Fibroblast of lung (primary cell): ENCODE measurements at regions not wholly inside any gene's neighbourhood (a gene's known extent, or its start where the extent isn't known, plus 50 kb on each side); places are given as distances from the start of the nearest gene placed in this dataset.

ENCODE experiments used
- DNase-seq, 2 donors: peaks; one replicate each; pipeline versions ENCODE4 v3.0.0 to v3.0.0-alpha.2; 2010; ENCODE audit warnings: low read depth in 2 of 2
- H2AFZ ChIP-seq: 2 replicates; pipeline ENCODE4 v1.5.1; 2012; ENCODE audit warnings: low read length, control low read depth, inconsistent platforms
- H3K27ac ChIP-seq: 2 replicates; pipeline ENCODE4 v1.5.1; 2011; ENCODE audit warnings: low read length, control low read depth; ENCODE audit not compliant: insufficient read depth
- H3K27me3 ChIP-seq: 2 replicates; pipeline ENCODE4 v1.5.1; 2011; ENCODE audit warnings: mild to moderate bottlenecking, low read length; ENCODE audit not compliant: control insufficient read depth, insufficient read depth
- H3K36me3 ChIP-seq: 2 replicates; pipeline ENCODE4 v1.5.1; 2011; ENCODE audit warnings: low read length; ENCODE audit not compliant: control insufficient read depth, insufficient read depth
- H3K4me1 ChIP-seq: 2 replicates; pipeline ENCODE4 v1.5.1; 2011; ENCODE audit warnings: low read length; ENCODE audit not compliant: control insufficient read depth, insufficient read depth; ENCODE audit errors: extremely low read depth
- H3K4me2 ChIP-seq: 2 replicates; pipeline ENCODE4 v1.5.1; 2011; ENCODE audit warnings: low read length, control low read depth; ENCODE audit not compliant: insufficient read depth; ENCODE audit errors: extremely low read depth
- H3K4me3 ChIP-seq, 4 experiments: fragments of 200-600 bp in 1 of 4; sonication (generic) in 1 of 4; replicated peaks in 1 of 4; 2 replicates each; pipeline ENCODE4 v1.5.1; 2011 to 2016; ENCODE audit warnings: low read length in 4 of 4, low read depth in 3 of 4, mild to moderate bottlenecking in 3 of 4, control low read depth in 2 of 4, inconsistent platforms in 1 of 4, mixed read lengths in 1 of 4; ENCODE audit not compliant: insufficient read depth in 1 of 4; ENCODE audit errors: control extremely low read depth in 1 of 4
- H3K79me2 ChIP-seq: 2 replicates; pipeline ENCODE4 v1.5.1; 2012; ENCODE audit warnings: mild to moderate bottlenecking, low read length, inconsistent platforms; ENCODE audit not compliant: control insufficient read depth, insufficient read depth
- H3K9ac ChIP-seq: 2 replicates; pipeline ENCODE4 v1.5.1; 2011; ENCODE audit warnings: mild to moderate bottlenecking, low read length, control low read depth; ENCODE audit not compliant: insufficient read depth
- H3K9me3 ChIP-seq: 2 replicates; pipeline ENCODE4 v1.5.1; 2012; ENCODE audit warnings: low read depth, low read length; ENCODE audit not compliant: control insufficient read depth, insufficient read depth
- H4K20me1 ChIP-seq: 2 replicates; pipeline ENCODE4 v1.5.1; 2011; ENCODE audit warnings: low read length; ENCODE audit not compliant: control insufficient read depth, insufficient read depth; ENCODE audit errors: extremely low read depth
- CTCF ChIP-seq, 2 donors: IDR thresholded peaks in 1 of 2; conservative IDR thresholded peaks in 1 of 2; 1 replicate in 1 of 2; 2 replicates in 1 of 2; pipeline ENCODE4 v1.5.1; 2011 to 2012; ENCODE audit warnings: low read length in 2 of 2, control low read depth in 1 of 2, inconsistent platforms in 1 of 2, low read depth in 1 of 2, mild to moderate bottlenecking in 1 of 2
- EZH2 ChIP-seq: IDR thresholded peaks from 2 replicates; pipeline ENCODE4 v1.5.1; 2012; ENCODE audit warnings: low read length, control low read depth, mild to moderate bottlenecking; ENCODE audit errors: missing control alignments

DNA sequence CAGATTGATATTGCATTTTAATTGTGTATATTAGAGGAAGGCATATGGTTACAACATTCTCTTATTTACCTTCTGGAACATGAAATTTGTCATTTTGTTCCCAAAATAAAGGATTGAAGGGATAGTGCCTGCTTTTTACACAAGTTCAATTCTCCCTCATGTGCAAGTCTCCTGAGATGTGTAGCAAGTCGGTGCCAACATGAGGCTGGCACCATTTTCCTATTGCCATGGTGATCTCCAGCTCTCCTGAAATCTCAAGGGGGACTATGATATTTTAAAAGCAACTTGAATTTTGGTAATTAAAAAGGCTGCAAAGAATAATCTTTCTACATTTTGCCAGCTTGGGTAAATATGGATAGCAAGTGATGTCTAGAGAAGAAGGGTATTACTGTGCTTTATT is 693.3 kb upstream of the WWC1 start:
- Histone ChIP-seq H3K4me1 (no peaks in the 10 kb centered on the region), H2AFZ (no peak overlapping the region), H3K27me3 (no peaks in the 10 kb centered on the region), H3K27ac (no peak overlapping the region), H3K4me3 (no peak overlapping the region), H3K9ac (no peak overlapping the region), H3K9me3 (no peaks in the 10 kb centered on the region), H3K4me2 (no peak overlapping the region), H4K20me1 (no peaks in the 10 kb centered on the region), H3K79me2 (no peaks in the 10 kb centered on the region), H3K36me3 (no peaks in the 10 kb centered on the region)
- DNase-seq, result no peak
- TF ChIP-seq EZH2 (no peak), CTCF (conservative IDR thresholded peaks at IDR 0.05 in 1 of 2, IDR thresholded peaks at IDR 0.05 in 1 of 2; ENCODE audit: low read depth in 1 of 2, low read length in 2 of 2) (no peak)

DNA sequence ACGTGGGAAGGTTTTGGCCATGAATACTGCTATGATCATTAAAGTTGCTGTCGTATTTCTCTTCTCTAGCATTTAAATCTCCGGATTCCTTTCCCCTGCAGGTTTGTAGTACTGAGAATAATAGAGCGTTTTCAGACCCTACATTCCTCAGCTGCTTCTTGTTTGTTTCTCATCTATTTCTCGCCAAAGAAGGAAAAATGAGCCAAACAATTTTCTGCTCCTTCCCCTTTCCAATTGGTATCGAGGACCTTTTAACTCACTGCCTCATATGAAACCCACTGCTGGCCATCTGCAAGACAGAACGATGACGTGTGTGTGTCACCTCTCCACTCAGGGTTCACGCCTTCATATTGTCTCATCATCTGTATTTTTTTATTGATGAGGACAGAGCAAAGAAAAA is 689.4 kb upstream of the WWC1 start:
- no peak overlapping the region for H3K4me2 ChIP-seq
- H4K20me1 ChIP-seq, result no peaks in the 10 kb centered on the region
- H3K4me1 ChIP-seq, result no peaks in the 10 kb centered on the region
- no peak overlapping the region for H3K4me3 ChIP-seq
- H3K9me3 ChIP-seq, result no peaks in the 10 kb centered on the region
- no peak overlapping the region for H2AFZ ChIP-seq
- TF ChIP-seq CTCF (conservative IDR thresholded peaks at IDR 0.05 in 1 of 2, IDR thresholded peaks at IDR 0.05 in 1 of 2; ENCODE audit: low read depth in 1 of 2, low read length in 2 of 2) (no peak), EZH2 (no peak)
- no peaks in the 10 kb centered on the region for H3K79me2 ChIP-seq
- no peak overlapping the region for H3K27ac ChIP-seq
- H3K36me3 ChIP-seq, result no peaks in the 10 kb centered on the region
- no peaks in the 10 kb centered on the region for H3K27me3 ChIP-seq
- no peak overlapping the region for H3K9ac ChIP-seq
- DNase-seq, result peak in 1 of 2 donors; percentile 53

DNA sequence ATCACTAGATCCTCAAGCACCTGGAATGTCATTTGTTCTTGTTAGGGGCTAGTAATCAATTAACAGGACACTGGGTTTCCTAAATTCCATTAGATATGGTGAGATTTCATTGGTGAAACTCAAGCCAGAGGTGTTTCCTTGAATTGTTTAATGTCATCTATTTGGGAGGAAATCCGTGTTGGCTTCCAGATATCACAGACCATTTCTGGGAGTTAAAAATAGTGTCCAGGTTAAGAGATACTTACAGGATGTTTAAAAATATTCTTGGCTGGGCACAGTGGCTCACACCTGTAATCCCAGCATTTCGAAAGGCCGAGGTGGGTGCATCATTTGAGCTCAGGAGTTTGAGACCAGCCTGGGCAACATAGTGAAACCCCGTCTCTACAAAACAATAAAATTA is 688.3 kb upstream of the WWC1 start:
- no peak overlapping the region for H2AFZ ChIP-seq

More for the DNA sequence above, 688.3 kb upstream of the WWC1 start:
- TF ChIP-seq EZH2 (no peak), CTCF (conservative IDR thresholded peaks at IDR 0.05 in 1 of 2, IDR thresholded peaks at IDR 0.05 in 1 of 2; ENCODE audit: low read depth in 1 of 2, low read length in 2 of 2) (no peak)
- H3K9ac ChIP-seq, result no peak overlapping the region
- no peak for DNase-seq
- H3K9me3 ChIP-seq, result no peaks in the 10 kb centered on the region
- H3K79me2 ChIP-seq, result no peaks in the 10 kb centered on the region
- H3K4me2 ChIP-seq, result no peak overlapping the region
- H3K4me3 ChIP-seq, result no peak overlapping the region
- no peaks in the 10 kb centered on the region for H3K36me3 ChIP-seq
- H3K27ac ChIP-seq, result no peak overlapping the region
- no peaks in the 10 kb centered on the region for H4K20me1 ChIP-seq
- H3K27me3 ChIP-seq, result no peaks in the 10 kb centered on the region
- no peaks in the 10 kb centered on the region for H3K4me1 ChIP-seq
